Uterus (tissue), 3 donors: ENCODE measurements at regions not wholly inside any gene's neighbourhood (a gene's known extent, or its start where the extent isn't known, plus 50 kb on each side); places are given as distances from the start of the nearest gene placed in this dataset.

Experiments used
- DNase-seq, 2 donors: peaks; one replicate each; pipeline ENCODE4 v3.0.0-alpha.2; 2019 to 2020
- H3K27ac ChIP-seq, 2 donors: fragments of 200-600 bp; sonication (generic); 1 replicate in 1 of 2; 2 replicates in 1 of 2; pipeline ENCODE4 v1.5.1; 2016 to 2018
- H3K27me3 ChIP-seq, 2 donors: fragments of 200-600 bp; sonication (generic); one replicate each; pipeline ENCODE4 v1.5.1; 2018 to 2019; ENCODE audit warnings: control low read depth in 1 of 2
- H3K36me3 ChIP-seq, 2 donors: fragments of 200-600 bp; sonication (generic); one replicate each; pipeline ENCODE4 v1.5.1; 2019; ENCODE audit warnings: control low read depth in 1 of 2
- H3K4me1 ChIP-seq, 2 donors: fragments of 200-600 bp; sonication (generic); one replicate each; pipeline ENCODE4 v1.5.1; 2018 to 2019; ENCODE audit warnings: control low read depth in 1 of 2
- H3K4me3 ChIP-seq, 2 donors: fragments of 200-600 bp; sonication (generic); 1 replicate in 1 of 2; 2 replicates in 1 of 2; pipeline ENCODE4 v1.5.1; 2018 to 2019; ENCODE audit warnings: mild to moderate bottlenecking in 1 of 2
- H3K9me3 ChIP-seq, 2 donors: fragments of 200-600 bp; sonication (generic); one replicate each; pipeline ENCODE4 v1.5.1; 2019; ENCODE audit warnings: control low read depth in 1 of 2
- CTCF ChIP-seq, 4 experiments: fragments of 200-600 bp in 2 of 4; fragments of 450-650 bp in 2 of 4; sonication (generic) in 2 of 4; IDR thresholded peaks; one replicate each; pipeline ENCODE4 v1.5.1; 2016 to 2019; ENCODE audit warnings: antibody characterized with exemption in 4 of 4, mild to moderate bottlenecking in 2 of 4, moderate library complexity in 1 of 4
- POLR2A ChIP-seq, 2 donors: fragments of 450-650 bp; IDR thresholded peaks; one replicate each; pipeline ENCODE4 v1.6.1; 2016; ENCODE audit warnings: antibody characterized with exemption in 2 of 2, mild to moderate bottlenecking in 1 of 2, moderate library complexity in 1 of 2
- intact Hi-C: fragments of 100-400 bp; cut with DNase I; formaldehyde crosslinking; loops from one replicate; pipeline ENCODE4 v1.15.1; 2023; ENCODE audit warnings: low total_unique reads
- donor health status: DM: yes; HTN: yes; CAD: no.

GRCh38 chr20:51121901-51122412 lies 99.0 kb upstream of the KCNG1 start:
- Histone ChIP-seq H3K36me3 (no peaks in the 10 kb centered on the region), H3K27me3 (no peaks in the 10 kb centered on the region), H3K4me1 (no peaks in the 10 kb centered on the region), H3K27ac (peak overlapping the region in 1 of 2 donors; percentile 70), H3K4me3 (no peak overlapping the region), H3K9me3 (no peaks in the 10 kb centered on the region)
- no peak for DNase-seq
- no peak for TF ChIP-seq POLR2A (IDR thresholded peaks at IDR 0.05)
- no peak for TF ChIP-seq CTCF (IDR thresholded peaks at IDR 0.05)
- intact Hi-C loops: no loop called here

- no peaks in the 10 kb centered on the region for H3K27me3 ChIP-seq
- intact Hi-C loops: no loop called here
- peak; percentile 68 to 81 for DNase-seq
- H3K4me1 ChIP-seq: no peaks in the 10 kb centered on the region
- H3K4me3 ChIP-seq: no peak overlapping the region
- H3K36me3 ChIP-seq: no peaks in the 10 kb centered on the region
- no peaks in the 10 kb centered on the region for H3K9me3 ChIP-seq
- TF ChIP-seq POLR2A (IDR thresholded peaks at IDR 0.05) (no peak), CTCF (IDR thresholded peaks at IDR 0.05) (no peak)
- H3K27ac ChIP-seq: peak overlapping the region in 1 of 2 donors; percentile 70
Observed at GRCh38 chr20:51121272-51121671, 98.4 kb upstream of the KCNG1 start.

- peak in 1 of 2 donors; percentile 42 for DNase-seq
- Histone ChIP-seq H3K4me3 (no peak overlapping the region), H3K9me3 (no peaks in the 10 kb centered on the region), H3K27me3 (no peaks in the 10 kb centered on the region), H3K4me1 (no peaks in the 10 kb centered on the region), H3K27ac (peak overlapping the region; percentile 36 to 70), H3K36me3 (no peaks in the 10 kb centered on the region)
- intact Hi-C loops: no loop called here
- TF ChIP-seq POLR2A (IDR thresholded peaks at IDR 0.05) (no peak), CTCF (IDR thresholded peaks at IDR 0.05) (no peak)
Observed at GRCh38 chr20:51120868-51121267, 98.0 kb upstream of the KCNG1 start.

GRCh38 chr20:51120438-51120837 lies 97.5 kb upstream of the KCNG1 start:
- Histone ChIP-seq H3K36me3 (no peaks in the 10 kb centered on the region), H3K9me3 (no peaks in the 10 kb centered on the region), H3K4me3 (no peak overlapping the region), H3K4me1 (no peaks in the 10 kb centered on the region), H3K27ac (peak overlapping the region; percentile 36 to 70), H3K27me3 (no peaks in the 10 kb centered on the region)
- TF ChIP-seq CTCF (IDR thresholded peaks at IDR 0.05) (no peak), POLR2A (IDR thresholded peaks at IDR 0.05) (no peak)
- intact Hi-C loops: no loop called here
- no peak for DNase-seq

GRCh38 chr20:51119914-51120313 lies 97.0 kb upstream of the KCNG1 start:
- TF ChIP-seq POLR2A (IDR thresholded peaks at IDR 0.05) (no peak), CTCF (IDR thresholded peaks at IDR 0.05) (no peak)
- Histone ChIP-seq H3K27ac (peak overlapping the region in 1 of 2 donors; percentile 70), H3K36me3 (no peaks in the 10 kb centered on the region), H3K4me3 (no peak overlapping the region), H3K4me1 (no peaks in the 10 kb centered on the region), H3K9me3 (no peaks in the 10 kb centered on the region), H3K27me3 (no peaks in the 10 kb centered on the region)
- DNase-seq: no peak
- intact Hi-C loops: no loop called here
